ENCODE measurements at regions not wholly inside any gene's neighbourhood (a gene's known extent, or its start where the extent isn't known, plus 50 kb on each side); places are given as distances from the start of the nearest gene placed in this dataset.

GRCh38 chr1:34549199-34549598, 205.6 kb upstream of the GJB5 start:
- DNase-seq (ENCODE audit: low read depth in 1 of 2, low spot score in 1 of 2), result peak in 1 of 2 experiments; percentile 9
- Histone ChIP-seq H3K27me3 (ENCODE audit: insufficient read depth, poor library complexity, severe bottlenecking) (no peaks in the 10 kb centered on the region), H3K27ac (replicated peaks) (no peak overlapping the region), H3K4me3 (replicated peaks; ENCODE audit: insufficient read depth, low read length) (no peak overlapping the region)
- TF ChIP-seq GABPA (IDR thresholded peaks at IDR 0.05; ENCODE audit: low read depth) (no peak), CTCF (IDR thresholded peaks at IDR 0.05; ENCODE audit: insufficient read depth, low read length) (peak; percentile 8)

- DNase-seq (ENCODE audit: low read depth in 1 of 2, low spot score in 1 of 2), result no peak
- H3K27me3 ChIP-seq (ENCODE audit: insufficient read depth, poor library complexity, severe bottlenecking), result no peaks in the 10 kb centered on the region
- H3K4me3 ChIP-seq (replicated peaks; ENCODE audit: insufficient read depth, low read length), result no peak overlapping the region
- TF ChIP-seq REST (IDR thresholded peaks at IDR 0.05; ENCODE audit: insufficient replicate concordance, low read depth) (no peak), SPI1 (IDR thresholded peaks at IDR 0.05; ENCODE audit: borderline replicate concordance, low read depth) (no peak), GABPA (IDR thresholded peaks at IDR 0.05; ENCODE audit: low read depth) (no peak), CTCF (IDR thresholded peaks at IDR 0.05; ENCODE audit: insufficient read depth, low read length) (no peak), POLR2AphosphoS5 (IDR thresholded peaks at IDR 0.05; ENCODE audit: low read depth) (no peak)
- no peak overlapping the region for H3K27ac ChIP-seq (replicated peaks)
These were observed 176.5 kb upstream of the GJB5 start for GRCh38 chr1:34578306-34578705.

- H3K4me3 ChIP-seq (replicated peaks; ENCODE audit: insufficient read depth, low read length), result no peak overlapping the region
- H3K27ac ChIP-seq (replicated peaks), result no peak overlapping the region
- TF ChIP-seq POLR2AphosphoS5 (IDR thresholded peaks at IDR 0.05; ENCODE audit: low read depth) (no peak), GABPA (IDR thresholded peaks at IDR 0.05; ENCODE audit: low read depth) (no peak), CTCF (IDR thresholded peaks at IDR 0.05; ENCODE audit: insufficient read depth, low read length) (no peak), REST (IDR thresholded peaks at IDR 0.05; ENCODE audit: insufficient replicate concordance, low read depth) (no peak)
These were observed 172.5 kb upstream of the GJB5 start for GRCh38 chr1:34582356-34582755.

GRCh38 chr1:34587761-34588160, 167.1 kb upstream of the GJB5 start:
- Histone ChIP-seq H3K27me3 (ENCODE audit: insufficient read depth, poor library complexity, severe bottlenecking) (no peaks in the 10 kb centered on the region), H3K27ac (replicated peaks) (no peak overlapping the region), H3K4me3 (replicated peaks; ENCODE audit: insufficient read depth, low read length) (no peak overlapping the region)
- DNase-seq (ENCODE audit: low read depth in 1 of 2, low spot score in 1 of 2), result no peak
- TF ChIP-seq GABPA (IDR thresholded peaks at IDR 0.05; ENCODE audit: low read depth) (no peak), SPI1 (IDR thresholded peaks at IDR 0.05; ENCODE audit: borderline replicate concordance, low read depth) (no peak), REST (IDR thresholded peaks at IDR 0.05; ENCODE audit: insufficient replicate concordance, low read depth) (no peak), CTCF (IDR thresholded peaks at IDR 0.05; ENCODE audit: insufficient read depth, low read length) (no peak), POLR2AphosphoS5 (IDR thresholded peaks at IDR 0.05; ENCODE audit: low read depth) (no peak)

More at GRCh38 chr1:34582356-34582755, 172.5 kb upstream of the GJB5 start:
- no peaks in the 10 kb centered on the region for H3K27me3 ChIP-seq (ENCODE audit: insufficient read depth, poor library complexity, severe bottlenecking)
- no peak for DNase-seq (ENCODE audit: low read depth in 1 of 2, low spot score in 1 of 2)

Measured in HL-60 (cell line).